Heart right ventricle (tissue), 16 donors: ENCODE measurements at regions not wholly inside any gene's neighbourhood (a gene's known extent, or its start where the extent isn't known, plus 50 kb on each side); places are given as distances from the start of the nearest gene placed in this dataset.

Experiments used
- ATAC-seq, 8 donors: fragments of 200-7000 bp; cut with Tn5 transposase; one replicate each; pipeline ENCODE4 v1.9.1; 2020; ENCODE audit warnings: mild to moderate bottlenecking in 8 of 8, moderate library complexity in 8 of 8, moderate number of reproducible peaks in 1 of 8
- DNase-seq, 2 donors: peaks; one replicate each; pipeline ENCODE4 v3.0.0-alpha.2; 2020
- H3K27ac ChIP-seq, 10 donors: fragments of 200-600 bp; sonication (generic) in 2 of 10; one replicate each; pipeline versions ENCODE4 v1.5.0 to v1.8.0; 2020 to 2022; ENCODE audit warnings: mild to moderate bottlenecking in 3 of 10
- H3K27me3 ChIP-seq, 7 donors: fragments of 200-600 bp; one replicate each; pipeline ENCODE4 v1.8.0; 2021 to 2022; ENCODE audit warnings: mild to moderate bottlenecking in 2 of 7
- H3K36me3 ChIP-seq, 9 donors: fragments of 200-600 bp; sonication (generic) in 1 of 9; one replicate each; pipeline versions ENCODE4 v1.5.0 to v1.8.0; 2020 to 2022; ENCODE audit warnings: mild to moderate bottlenecking in 2 of 9
- H3K4me1 ChIP-seq, 9 donors: fragments of 200-600 bp; sonication (generic) in 1 of 9; one replicate each; pipeline versions ENCODE4 v1.5.0 to v1.8.0; 2020 to 2022; ENCODE audit warnings: mild to moderate bottlenecking in 4 of 9
- H3K4me3 ChIP-seq, 10 donors: fragments of 200-600 bp; sonication (generic) in 2 of 10; one replicate each; pipeline versions ENCODE4 v1.5.0 to v1.8.0; 2020 to 2022; ENCODE audit warnings: mild to moderate bottlenecking in 7 of 10, moderate library complexity in 2 of 10
- H3K9me3 ChIP-seq, 11 donors: fragments of 200-600 bp in 10 of 11; sonication (generic) in 2 of 11; one replicate each; pipeline versions ENCODE4 v1.5.0 to v1.8.0; 2013 to 2022; ENCODE audit warnings: mild to moderate bottlenecking in 2 of 11, control low read depth in 1 of 11, moderate library complexity in 1 of 11
- WGBS, 2 donors: extraction: QIAGEN DNeasy Blood & Tissue Kit; methylation state at CpG; one replicate each; pipeline ENCODE4 v1.1.7; 2013; ENCODE audit warnings: inconsistent platforms in 1 of 2; 5-methylcytosine and 5-hydroxymethylcytosine counted together
- intact Hi-C, 10 donors: fragments of 100-400 bp; cut with DNase I; formaldehyde crosslinking; loops; one replicate each; pipeline versions ENCODE4 v1.11.1 to v1.14.2; 2022
- TF ChIP-seq, protein P1 (sequence below), 9 donors: fragments of 200-600 bp; sonication (generic) in 2 of 9; IDR thresholded peaks; one replicate each; pipeline versions ENCODE4 v1.5.0 to v1.8.0; 2021 to 2022; ENCODE audit warnings: antibody characterized with exemption in 9 of 9, mild to moderate bottlenecking in 5 of 9, moderate library complexity in 1 of 9
- donor health status: Arrhythmogenic right ventricular cardiomyopathy.
- donor health status: ischemic (EF 13 %, LVEDD 7.1; RV severe dilation, severe dysfunction).
- donor health status: healthy with polysubstance abuse.
- donor health status: DM: no; HTN: yes; CAD: no.
- donor health status: DM: no; HTN: no; CAD: no.
- donor health status: ischemic (EF 25% LVEDD 6.9; RV normal size, moderate dysfunction).
- donor health status: ischemic (EF 25% LVEDD 5.7; RV mildly dilated, moderate dysfunction).
- donor health status: healthy.
- donor health status: DM: yes; HTN: yes; CAD: no.
- donor health status: Ischemic cardiomyopathy.
- donor health status: ischemic (EF 35%, LVEDD 5.7; RV mildly dilated, moderate dysfunction).
- donor health status: nonischemic (EF 11% LVEDD 7.7; RV severe dilation, severe dysfunction).
- donor health status: DM: yes; HTN: yes; CAD: no.
- donor health status: PGD.
- donor health status: ischemic (EF 29% LVEDD 5.4; RV normal size, mild dysfunction).
- donor health status: nonischemic (EF 23%, LVEDD 6.1; RV moderate dilation, normal function).

DNA sequence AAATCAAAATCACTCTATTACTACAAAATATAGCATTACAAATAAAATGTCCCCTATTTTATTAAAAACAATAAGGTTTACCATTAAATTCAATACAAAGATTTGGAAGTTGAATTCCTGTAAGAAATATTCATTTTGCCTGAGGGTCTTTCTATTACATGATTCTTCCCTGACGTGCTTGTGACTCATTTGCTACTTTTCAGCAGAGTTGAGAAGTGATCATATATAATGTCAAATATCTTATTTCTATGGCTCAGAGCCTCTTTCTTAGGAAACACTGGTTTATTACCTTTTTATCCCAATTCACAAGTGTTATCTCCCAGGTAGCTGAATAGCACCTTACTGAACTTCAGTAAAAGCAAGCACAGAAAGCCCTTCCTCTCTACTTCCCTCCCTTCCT, 65.2 kb upstream of the CNTN5 start:
- DNase-seq (no peak), ATAC-seq (no peak)
- Histone ChIP-seq H3K27ac (no peak overlapping the region), H3K9me3 (peaks cover 0 to 6% (median 0%) of the 10 kb centered on the region in 11 donors), H3K36me3 (no peaks in the 10 kb centered on the region), H3K27me3 (peaks cover 0 to 4% (median 0%) of the 10 kb centered on the region in 7 donors), H3K4me1 (no peaks in the 10 kb centered on the region), H3K4me3 (no peak overlapping the region)
- WGBS, 2 donors: 66 to 80% methylated on average over 1 of the region's 1 CpG
- intact Hi-C loops: no loop called here
- TF ChIP-seq, protein P1, sequence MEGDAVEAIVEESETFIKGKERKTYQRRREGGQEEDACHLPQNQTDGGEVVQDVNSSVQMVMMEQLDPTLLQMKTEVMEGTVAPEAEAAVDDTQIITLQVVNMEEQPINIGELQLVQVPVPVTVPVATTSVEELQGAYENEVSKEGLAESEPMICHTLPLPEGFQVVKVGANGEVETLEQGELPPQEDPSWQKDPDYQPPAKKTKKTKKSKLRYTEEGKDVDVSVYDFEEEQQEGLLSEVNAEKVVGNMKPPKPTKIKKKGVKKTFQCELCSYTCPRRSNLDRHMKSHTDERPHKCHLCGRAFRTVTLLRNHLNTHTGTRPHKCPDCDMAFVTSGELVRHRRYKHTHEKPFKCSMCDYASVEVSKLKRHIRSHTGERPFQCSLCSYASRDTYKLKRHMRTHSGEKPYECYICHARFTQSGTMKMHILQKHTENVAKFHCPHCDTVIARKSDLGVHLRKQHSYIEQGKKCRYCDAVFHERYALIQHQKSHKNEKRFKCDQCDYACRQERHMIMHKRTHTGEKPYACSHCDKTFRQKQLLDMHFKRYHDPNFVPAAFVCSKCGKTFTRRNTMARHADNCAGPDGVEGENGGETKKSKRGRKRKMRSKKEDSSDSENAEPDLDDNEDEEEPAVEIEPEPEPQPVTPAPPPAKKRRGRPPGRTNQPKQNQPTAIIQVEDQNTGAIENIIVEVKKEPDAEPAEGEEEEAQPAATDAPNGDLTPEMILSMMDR (IDR thresholded peaks at IDR 0.05): no peak

DNA sequence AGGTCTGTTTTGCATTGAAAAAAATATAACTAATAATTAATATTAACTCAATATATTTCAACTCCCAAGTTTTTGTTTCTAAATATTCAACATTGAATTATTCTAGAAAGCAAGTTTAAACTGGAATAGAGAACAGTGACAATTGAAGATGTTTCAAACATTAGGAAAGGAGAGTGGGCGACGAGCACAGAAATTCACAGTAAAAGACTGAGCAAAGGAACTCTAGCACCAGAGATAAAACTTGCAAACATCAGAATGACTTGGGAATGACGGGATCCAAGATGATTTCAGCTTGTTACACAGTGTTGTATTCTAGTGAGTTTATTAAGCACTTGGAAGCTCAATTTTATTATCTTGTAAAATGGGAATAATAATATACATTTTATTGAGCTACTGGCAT, 56.6 kb upstream of the CNTN5 start:
- ATAC-seq (no peak), DNase-seq (no peak)
- intact Hi-C loops: no loop called here
- no peak overlapping the region for H3K27ac ChIP-seq
- H3K4me3 ChIP-seq: no peak overlapping the region
- no peaks in the 10 kb centered on the region for H3K9me3 ChIP-seq
- H3K27me3 ChIP-seq: no peaks in the 10 kb centered on the region
- no peaks in the 10 kb centered on the region for H3K4me1 ChIP-seq
- no peaks in the 10 kb centered on the region for H3K36me3 ChIP-seq
- TF ChIP-seq, protein P1 (IDR thresholded peaks at IDR 0.05): no peak
- 75% methylated on average over 3 of the region's 3 CpGs for WGBS, 2 donors

DNA sequence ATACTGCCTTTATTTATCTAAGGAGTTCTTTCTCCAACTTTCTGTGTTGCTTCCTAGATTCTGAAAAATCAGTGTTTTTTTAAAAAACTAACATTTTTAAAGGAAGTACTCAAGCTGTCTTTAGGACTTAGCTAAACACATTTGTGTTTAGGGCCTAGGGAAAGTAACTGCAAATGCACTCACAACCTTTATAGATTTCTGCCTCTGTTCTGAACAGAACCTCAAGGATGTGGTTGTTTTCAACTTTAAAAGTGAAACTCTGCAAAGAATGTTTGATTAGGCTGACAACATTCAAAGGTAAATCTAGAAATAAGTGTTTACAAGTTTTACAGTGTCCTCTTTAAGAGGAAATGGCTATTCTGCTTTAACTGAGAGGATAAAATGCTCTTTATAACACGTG, 55.4 kb upstream of the CNTN5 start:
- 59 to 73% methylated on average over 1 of the region's 1 CpG for WGBS, 2 donors
- DNase-seq (no peak), ATAC-seq (no peak)
- H3K27ac ChIP-seq: no peak overlapping the region
- no peak overlapping the region for H3K4me3 ChIP-seq
- intact Hi-C loops: no loop called here
- H3K27me3 ChIP-seq: no peaks in the 10 kb centered on the region
- no peaks in the 10 kb centered on the region for H3K9me3 ChIP-seq
- no peaks in the 10 kb centered on the region for H3K4me1 ChIP-seq
- H3K36me3 ChIP-seq: no peaks in the 10 kb centered on the region
- TF ChIP-seq, protein P1 (IDR thresholded peaks at IDR 0.05): no peak

DNA sequence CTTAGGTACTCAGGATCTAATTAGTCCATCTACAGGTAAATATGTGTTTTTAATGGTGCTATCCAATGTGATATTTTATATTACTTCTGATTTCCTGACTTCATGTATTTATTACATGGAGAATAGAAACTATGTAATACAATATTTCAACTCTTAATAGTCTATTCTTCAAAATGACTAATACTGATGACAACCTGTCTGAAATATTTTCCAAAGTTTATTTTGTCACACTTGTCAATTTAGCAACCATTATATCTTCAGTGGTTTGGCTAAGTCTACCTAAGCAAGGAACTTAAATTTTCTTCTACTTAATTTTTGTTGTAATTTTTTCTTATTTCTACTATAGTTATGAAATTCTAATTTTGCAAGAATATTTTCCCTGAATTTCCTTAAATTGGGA, 55.0 kb upstream of the CNTN5 start:
- H3K4me3 ChIP-seq: no peak overlapping the region
- no peak for ATAC-seq
- intact Hi-C loops: no loop called here
- no peaks in the 10 kb centered on the region for H3K9me3 ChIP-seq
- H3K27ac ChIP-seq: no peak overlapping the region
- no peak for DNase-seq
- no peaks in the 10 kb centered on the region for H3K27me3 ChIP-seq
- TF ChIP-seq, protein P1 (IDR thresholded peaks at IDR 0.05): no peak
- H3K36me3 ChIP-seq: no peaks in the 10 kb centered on the region
- H3K4me1 ChIP-seq: no peaks in the 10 kb centered on the region

DNA sequence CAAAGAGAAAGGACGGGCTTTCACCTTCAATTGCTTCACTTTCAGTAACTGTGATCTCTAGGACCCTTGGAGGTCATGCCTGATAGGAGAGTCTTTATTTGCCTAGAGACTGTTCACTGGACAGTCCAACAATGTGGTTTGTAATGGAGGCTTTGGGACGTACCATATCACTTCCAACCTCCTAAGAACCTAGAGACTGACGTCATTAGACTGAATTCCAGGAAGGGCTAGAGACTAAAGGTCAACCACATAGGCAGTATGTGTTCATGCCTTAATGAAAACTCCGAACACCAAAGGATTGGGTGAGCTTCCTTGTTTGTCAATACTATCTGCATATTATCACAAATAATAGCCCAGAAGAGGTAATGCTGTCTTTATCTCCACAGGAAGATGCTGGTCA, 53.7 kb upstream of the CNTN5 start:
- TF ChIP-seq, protein P1 (IDR thresholded peaks at IDR 0.05): no peak
- intact Hi-C loops: no loop called here
- 70 to 72% methylated on average over 4 of the region's 4 CpGs for WGBS, 2 donors
- Histone ChIP-seq H3K4me1 (no peaks in the 10 kb centered on the region), H3K36me3 (no peaks in the 10 kb centered on the region), H3K27me3 (no peaks in the 10 kb centered on the region), H3K4me3 (no peak overlapping the region), H3K9me3 (no peaks in the 10 kb centered on the region), H3K27ac (no peak overlapping the region)
- no peak for ATAC-seq
- DNase-seq: no peak
